ENCODE measurements at regions not wholly inside any gene's neighbourhood (a gene's known extent, or its start where the extent isn't known, plus 50 kb on each side); places are given as distances from the start of the nearest gene placed in this dataset.

GRCh38 chr3:162295323-162295983 is 798.8 kb downstream of the OTOL1 start:
- H3K36me3 ChIP-seq (replicated peaks in 1 of 2; ENCODE audit: control insufficient read depth in 1 of 2, insufficient read depth in 2 of 2, low read length in 2 of 2), result no peaks in the 10 kb centered on the region
- H3K9me3 ChIP-seq (replicated peaks in 1 of 2; ENCODE audit: control insufficient read depth in 1 of 2, insufficient read depth in 1 of 2, low read length in 2 of 2), result no peaks in the 10 kb centered on the region
- TF ChIP-seq CTCF (IDR thresholded peaks at IDR 0.05), result no peak
- peaks cover 0 to 9% (median 2%) of the 10 kb centered on the region in 7 donors for H3K9me3 Mint-ChIP-seq
- H3K79me2 ChIP-seq (ENCODE audit: insufficient read depth, low read length), result no peaks in the 10 kb centered on the region
- H4K20me1 ChIP-seq (ENCODE audit: insufficient read depth, low read length), result no peaks in the 10 kb centered on the region
- no peak overlapping the region for H3K4me3 Mint-ChIP-seq
- H3K36me3 Mint-ChIP-seq, result no peaks in the 10 kb centered on the region
- H3K27ac ChIP-seq (ENCODE audit: low read depth in 1 of 2, low read length in 2 of 2), result no peak overlapping the region
- DNase-seq, result no peak
- H2AFZ ChIP-seq (ENCODE audit: insufficient read depth, low read depth, low read length, poor library complexity, severe bottlenecking), result no peak overlapping the region
- no peaks in the 10 kb centered on the region for H3K4me1 ChIP-seq (ENCODE audit: control insufficient read depth in 1 of 2, insufficient read depth in 2 of 2, low read length in 2 of 2)
- intact Hi-C loops (cut with micrococcal nuclease), result no loop called here
- no peak overlapping the region for H3K4me3 ChIP-seq (replicated peaks in 1 of 3; ENCODE audit: low read depth in 2 of 3, low read length in 3 of 3)
- no peaks in the 10 kb centered on the region for H3K27me3 Mint-ChIP-seq (ENCODE audit: low read depth in 3 of 3)
- no peaks in the 10 kb centered on the region for H3K27me3 ChIP-seq (ENCODE audit: control insufficient read depth in 2 of 2, insufficient read depth in 2 of 2, low read length in 2 of 2)
- no peak overlapping the region for H3K27ac Mint-ChIP-seq
- WGBS (ENCODE audit: insufficient coverage), result 89% methylated on average over 3 of the region's 6 CpGs
- H3K4me2 ChIP-seq (replicated peaks; ENCODE audit: extremely low read depth, low read length, poor library complexity, severe bottlenecking), result no peak overlapping the region
- H3K9ac ChIP-seq (ENCODE audit: insufficient read depth, low read length, poor library complexity, severe bottlenecking), result no peak overlapping the region
- H3K4me1 Mint-ChIP-seq, result no peaks in the 10 kb centered on the region

GRCh38 chr3:162302983-162303624 is 806.5 kb downstream of the OTOL1 start:
- H3K27ac Mint-ChIP-seq, result no peak overlapping the region
- intact Hi-C loops (cut with micrococcal nuclease), result no loop called here
- TF ChIP-seq CTCF (IDR thresholded peaks at IDR 0.05), result no peak

More at GRCh38 chr3:162302983-162303624, 806.5 kb downstream of the OTOL1 start:
- 75% methylated on average over 2 of the region's 5 CpGs for WGBS (ENCODE audit: insufficient coverage)
- Histone ChIP-seq H3K36me3 (replicated peaks in 1 of 2; ENCODE audit: control insufficient read depth in 1 of 2, insufficient read depth in 2 of 2, low read length in 2 of 2) (no peaks in the 10 kb centered on the region), H3K4me1 (ENCODE audit: control insufficient read depth in 1 of 2, insufficient read depth in 2 of 2, low read length in 2 of 2) (no peaks in the 10 kb centered on the region), H3K4me2 (replicated peaks; ENCODE audit: extremely low read depth, low read length, poor library complexity, severe bottlenecking) (no peak overlapping the region), H2AFZ (ENCODE audit: insufficient read depth, low read depth, low read length, poor library complexity, severe bottlenecking) (no peak overlapping the region), H3K27me3 (ENCODE audit: control insufficient read depth in 2 of 2, insufficient read depth in 2 of 2, low read length in 2 of 2) (no peaks in the 10 kb centered on the region), H3K9ac (ENCODE audit: insufficient read depth, low read length, poor library complexity, severe bottlenecking) (no peak overlapping the region), H3K4me3 (replicated peaks in 1 of 3; ENCODE audit: low read depth in 2 of 3, low read length in 3 of 3) (no peak overlapping the region), H3K79me2 (ENCODE audit: insufficient read depth, low read length) (no peaks in the 10 kb centered on the region), H4K20me1 (ENCODE audit: insufficient read depth, low read length) (no peaks in the 10 kb centered on the region), H3K9me3 (replicated peaks in 1 of 2; ENCODE audit: control insufficient read depth in 1 of 2, insufficient read depth in 1 of 2, low read length in 2 of 2) (peaks cover 0 to 3% of the 10 kb centered on the region in 2 donors), H3K27ac (ENCODE audit: low read depth in 1 of 2, low read length in 2 of 2) (no peak overlapping the region)
- Mint-ChIP-seq H3K4me3 (no peak overlapping the region), H3K9me3 (peaks cover under 1 to 6% (median 3%) of the 10 kb centered on the region in 7 donors), H3K27me3 (ENCODE audit: low read depth in 3 of 3) (no peaks in the 10 kb centered on the region), H3K36me3 (no peaks in the 10 kb centered on the region), H3K4me1 (no peaks in the 10 kb centered on the region)
- no peak for DNase-seq

All from CD14-positive monocyte (primary cell).